Limb (tissue), 2 donors: ENCODE measurements at regions not wholly inside any gene's neighbourhood (a gene's known extent, or its start where the extent isn't known, plus 50 kb on each side); places are given as distances from the start of the nearest gene placed in this dataset.

Experiments used
- DNase-seq, 2 donors: peaks; one replicate each; pipeline ENCODE4 v3.0.0-alpha.2; 2016; ENCODE audit errors: extremely low spot score in 2 of 2

GRCh38 chr5:116389601-116390000, 185.0 kb downstream of the SEMA6A start:
- no peak for DNase-seq

GRCh38 chr5:116388564-116389258, 185.9 kb downstream of the SEMA6A start:
- DNase-seq: no peak

- DNase-seq: no peak
Measured at GRCh38 chr5:116387738-116388137, 186.9 kb downstream of the SEMA6A start.

- DNase-seq: no peak
Measured at GRCh38 chr5:116386633-116387032, 188.0 kb downstream of the SEMA6A start.

- no peak for DNase-seq
Measured at GRCh38 chr5:116382874-116383266, 191.8 kb downstream of the SEMA6A start.

- no peak for DNase-seq
Measured at GRCh38 chr5:116382032-116382873, 192.4 kb downstream of the SEMA6A start.

- DNase-seq: no peak
Measured at GRCh38 chr5:116381201-116381600, 193.4 kb downstream of the SEMA6A start.

GRCh38 chr5:116380621-116381020, 194.0 kb downstream of the SEMA6A start:
- no peak for DNase-seq

- no peak for DNase-seq
Measured at GRCh38 chr5:116379306-116379705, 195.3 kb downstream of the SEMA6A start.

GRCh38 chr5:116378777-116379121, 195.9 kb downstream of the SEMA6A start:
- DNase-seq: no peak

GRCh38 chr5:116378007-116378776, 196.4 kb downstream of the SEMA6A start:
- DNase-seq: peak in 1 of 2 donors; percentile 64

- DNase-seq: no peak
Measured at GRCh38 chr5:116377276-116378006, 197.2 kb downstream of the SEMA6A start.

- no peak for DNase-seq
Measured at GRCh38 chr5:116375926-116376325, 198.7 kb downstream of the SEMA6A start.

- DNase-seq: no peak
Measured at GRCh38 chr5:116374434-116374852, 200.2 kb downstream of the SEMA6A start.

GRCh38 chr5:116372931-116373597, 201.6 kb downstream of the SEMA6A start:
- no peak for DNase-seq

GRCh38 chr5:116371935-116372334, 202.7 kb downstream of the SEMA6A start:
- DNase-seq: no peak

- DNase-seq: no peak
Measured at GRCh38 chr5:116371431-116371830, 203.2 kb downstream of the SEMA6A start.

- DNase-seq: no peak
Measured at GRCh38 chr5:116370886-116371285, 203.7 kb downstream of the SEMA6A start.

GRCh38 chr5:116370149-116370548, 204.5 kb downstream of the SEMA6A start:
- DNase-seq: no peak

- DNase-seq: no peak
Measured at GRCh38 chr5:116365006-116365496, 209.6 kb downstream of the SEMA6A start.

- DNase-seq: no peak
Measured at GRCh38 chr5:116363780-116364179, 210.8 kb downstream of the SEMA6A start.
